ENCODE measurements at regions not wholly inside any gene's neighbourhood (a gene's known extent, or its start where the extent isn't known, plus 50 kb on each side); places are given as distances from the start of the nearest gene placed in this dataset.

DNA sequence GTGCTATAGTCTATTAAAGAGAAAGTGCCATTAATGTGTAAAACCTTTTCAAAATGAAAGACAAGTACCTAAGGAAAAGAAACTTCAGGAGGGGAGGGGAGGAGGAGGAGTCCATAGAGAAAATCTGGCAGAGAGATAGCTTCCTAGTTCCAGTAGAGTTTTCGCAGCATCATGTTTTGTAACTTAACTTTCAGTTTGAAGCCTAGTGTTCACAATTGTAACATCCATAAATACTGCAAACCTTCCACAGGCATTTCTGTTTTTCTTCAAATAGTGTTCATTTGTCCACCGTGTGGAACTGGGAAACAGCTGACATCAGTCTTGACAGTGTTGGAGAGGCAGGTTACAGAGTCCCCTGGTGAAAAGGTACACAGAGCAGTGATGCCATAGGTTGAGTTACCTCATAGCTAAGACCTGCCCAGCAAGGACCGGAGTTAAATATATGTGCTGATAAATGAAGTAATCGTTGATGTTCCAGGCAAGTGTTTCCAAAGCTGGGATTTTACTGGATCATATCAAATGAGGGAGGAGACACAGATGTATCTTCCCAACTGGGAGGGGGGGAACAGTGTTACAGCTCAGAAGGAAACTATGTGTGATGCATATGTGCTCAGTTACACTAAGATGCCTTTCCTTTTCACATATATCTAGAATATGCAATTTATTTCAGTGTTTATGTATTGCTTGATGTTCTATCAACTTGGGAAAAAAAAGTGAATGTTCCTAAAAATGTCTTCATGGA, 369.5 kb upstream of the FAM241A start:
- no peak for DNase-seq

DNA sequence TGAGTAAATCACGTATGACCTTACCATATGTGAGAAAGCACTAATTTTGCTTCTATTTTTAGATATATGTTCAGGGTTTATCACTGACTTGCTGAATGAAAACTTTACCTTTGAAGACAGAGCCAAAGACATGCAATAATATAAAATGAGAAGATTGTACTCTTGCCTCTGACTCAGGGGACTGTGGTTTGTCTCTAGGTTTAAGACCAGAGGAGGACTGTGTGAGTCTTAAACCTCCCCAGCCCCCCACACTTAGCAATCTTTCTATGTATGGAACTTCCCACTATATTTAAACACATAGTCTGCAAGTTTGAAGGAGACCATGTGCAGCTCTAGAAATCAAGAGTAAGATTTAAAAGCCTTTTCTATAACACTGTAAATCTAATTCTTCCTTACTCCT, 368.7 kb upstream of the FAM241A start:
- DNase-seq: no peak

DNA sequence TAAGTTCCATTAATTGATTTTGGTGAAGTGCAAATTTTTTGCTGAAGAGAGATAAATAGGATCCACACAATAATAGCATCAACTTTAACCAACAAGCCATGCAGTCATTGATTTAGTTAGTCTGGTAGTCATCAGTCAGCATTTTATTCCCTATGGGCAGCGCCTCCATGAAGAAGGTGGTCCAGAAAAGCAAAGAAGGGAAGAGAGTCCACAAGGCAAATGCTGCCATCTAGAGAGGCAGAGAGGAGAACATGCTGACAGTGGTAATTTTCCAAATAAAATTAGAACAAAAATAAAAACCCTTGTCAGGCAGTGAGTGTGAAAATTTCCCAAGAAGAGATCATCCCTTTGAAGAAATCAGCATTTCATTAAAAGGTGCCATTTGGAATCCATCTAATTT, 366.7 kb upstream of the FAM241A start:
- no peak for DNase-seq

DNA sequence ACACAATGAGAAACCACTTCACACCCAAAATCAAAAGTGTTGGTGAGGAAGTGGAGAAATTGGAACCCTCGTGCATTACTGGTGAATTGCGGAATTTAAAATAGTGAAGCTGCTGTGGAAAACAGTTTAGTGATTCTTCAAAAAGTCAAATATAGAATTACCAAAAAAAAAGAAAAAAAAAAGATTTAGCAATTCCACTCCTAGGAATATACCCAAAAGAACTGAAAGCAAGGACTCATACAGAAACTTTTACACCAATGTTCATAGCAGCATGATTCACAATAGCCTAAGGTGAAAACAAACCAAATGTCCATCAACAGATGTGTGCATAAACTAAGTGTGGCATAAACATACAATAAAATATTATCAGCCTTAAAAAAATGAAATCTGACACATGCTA, 364.3 kb upstream of the FAM241A start:
- no peak for DNase-seq

DNA sequence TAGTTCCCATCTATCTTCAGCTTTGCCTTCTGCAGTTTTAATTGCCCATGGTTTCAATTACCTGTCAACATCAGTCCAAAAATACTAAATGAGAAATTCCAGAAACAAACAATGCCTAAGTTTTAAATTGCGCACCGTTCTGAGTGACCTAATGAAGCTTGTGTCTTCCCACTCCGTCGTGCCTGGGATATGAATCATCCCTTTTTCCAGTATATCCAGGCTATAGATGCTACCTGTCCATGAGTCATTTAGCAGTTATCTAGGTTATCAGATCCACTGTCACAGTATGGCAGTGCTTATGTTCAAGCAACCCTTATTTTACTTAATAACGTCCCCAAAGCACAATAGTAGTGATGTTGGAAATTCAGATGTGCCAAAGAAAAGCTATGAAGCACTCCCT, 363.6 kb upstream of the FAM241A start:
- no peak for DNase-seq

DNA sequence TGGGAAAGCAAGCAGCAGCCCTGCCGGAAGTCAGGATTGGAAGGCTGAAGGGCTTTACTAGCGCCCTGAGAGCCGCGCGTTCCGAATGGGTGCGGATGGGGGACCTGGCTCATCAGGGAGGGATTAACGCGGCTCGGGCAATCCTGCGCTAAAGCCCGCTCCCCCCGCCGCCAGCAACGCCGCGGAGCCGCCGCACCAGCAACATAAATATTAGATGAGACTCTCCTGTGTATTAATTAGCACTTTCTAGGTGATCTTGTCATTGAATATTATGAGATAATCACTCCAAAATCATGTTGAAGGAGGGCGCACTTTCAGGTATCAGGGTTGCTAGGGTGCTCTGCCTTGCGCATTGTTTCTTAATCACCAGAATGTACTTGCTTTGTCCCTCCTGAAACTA, 357.2 kb upstream of the FAM241A start:
- DNase-seq: no peak

DNA sequence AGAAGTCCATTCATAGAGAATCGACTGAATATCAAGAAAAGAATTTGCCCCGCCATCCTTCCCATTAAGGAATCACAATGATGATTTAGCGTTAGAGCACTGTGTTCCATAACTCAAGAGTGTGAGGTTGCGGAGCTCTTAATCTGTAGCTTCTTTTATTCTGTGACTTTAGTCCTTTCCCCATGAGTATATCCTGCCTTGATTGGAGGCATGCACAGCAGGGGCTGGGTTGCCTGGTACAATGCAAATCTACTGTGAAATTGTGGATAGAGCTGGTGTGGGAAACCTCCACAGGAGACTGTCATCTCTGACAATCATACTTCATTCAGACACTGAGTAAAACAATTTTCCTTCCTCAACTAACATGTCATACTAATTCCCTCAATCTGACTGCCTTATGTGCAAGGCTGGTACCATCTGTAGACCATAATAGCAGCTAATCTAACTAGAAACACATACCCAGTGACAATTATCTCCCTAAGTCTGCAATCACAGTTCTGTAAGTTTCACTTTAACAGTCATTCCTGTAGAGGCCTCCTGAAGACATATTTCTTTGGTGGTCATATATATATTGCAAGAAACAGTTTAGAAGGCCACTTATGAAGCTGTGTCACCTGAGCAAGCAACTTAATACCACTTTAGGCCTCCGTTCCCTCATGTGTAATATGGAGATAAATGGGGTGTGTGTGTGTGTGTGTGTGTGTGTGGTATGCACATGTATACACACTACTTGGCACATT, 355.2 kb upstream of the FAM241A start:
- DNase-seq: no peak

DNA sequence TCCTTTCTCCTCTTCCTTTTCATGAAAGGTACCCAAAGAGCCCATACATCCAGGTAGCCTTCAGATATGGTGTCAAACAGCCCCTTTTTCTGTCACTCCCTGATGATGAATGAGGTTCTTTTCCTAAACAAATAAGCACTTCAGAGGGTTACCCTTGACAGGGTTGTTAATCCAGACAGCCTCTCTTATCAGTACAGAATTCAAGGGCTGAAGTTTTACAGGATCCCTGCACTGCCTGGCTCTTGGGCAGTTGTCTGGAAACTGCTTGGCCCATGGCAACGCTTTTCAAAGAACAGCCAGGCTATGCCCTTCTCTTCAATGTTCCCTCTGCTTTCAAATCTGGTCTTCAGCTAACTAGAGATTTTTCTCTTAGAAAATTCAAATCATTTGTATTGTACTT, 352.6 kb upstream of the FAM241A start:
- DNase-seq: no peak

DNA sequence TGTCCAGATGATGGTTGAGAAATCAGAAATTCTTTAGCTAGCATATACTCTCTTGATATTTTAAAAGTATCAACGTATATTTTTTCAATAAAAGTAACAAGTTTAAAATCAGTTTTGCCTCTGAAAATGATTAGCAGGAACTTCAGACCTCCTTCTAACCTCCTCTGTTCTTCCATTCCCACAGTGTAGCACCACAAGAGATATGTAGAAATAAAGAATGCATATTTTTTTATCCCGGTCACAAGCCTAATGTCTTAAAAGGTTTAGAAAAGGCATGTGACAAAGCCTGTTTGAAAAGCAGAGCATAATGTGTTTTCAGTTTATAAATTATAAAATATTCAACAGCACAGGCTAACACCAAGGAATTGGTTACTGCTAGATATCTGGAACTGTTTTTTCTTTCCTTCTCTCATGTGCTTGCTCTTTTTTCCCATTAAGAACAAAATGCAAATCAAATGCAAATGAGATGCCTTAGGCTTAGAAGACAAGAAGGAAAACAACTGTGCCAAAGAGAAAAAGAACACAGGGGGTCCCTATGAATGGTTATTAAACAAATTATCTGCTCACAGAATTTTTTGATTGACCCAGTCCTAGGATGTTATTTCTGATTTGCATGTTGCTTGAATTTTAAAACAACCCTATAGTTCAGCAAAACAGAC, 351.7 kb upstream of the FAM241A start:
- no peak for DNase-seq

DNA sequence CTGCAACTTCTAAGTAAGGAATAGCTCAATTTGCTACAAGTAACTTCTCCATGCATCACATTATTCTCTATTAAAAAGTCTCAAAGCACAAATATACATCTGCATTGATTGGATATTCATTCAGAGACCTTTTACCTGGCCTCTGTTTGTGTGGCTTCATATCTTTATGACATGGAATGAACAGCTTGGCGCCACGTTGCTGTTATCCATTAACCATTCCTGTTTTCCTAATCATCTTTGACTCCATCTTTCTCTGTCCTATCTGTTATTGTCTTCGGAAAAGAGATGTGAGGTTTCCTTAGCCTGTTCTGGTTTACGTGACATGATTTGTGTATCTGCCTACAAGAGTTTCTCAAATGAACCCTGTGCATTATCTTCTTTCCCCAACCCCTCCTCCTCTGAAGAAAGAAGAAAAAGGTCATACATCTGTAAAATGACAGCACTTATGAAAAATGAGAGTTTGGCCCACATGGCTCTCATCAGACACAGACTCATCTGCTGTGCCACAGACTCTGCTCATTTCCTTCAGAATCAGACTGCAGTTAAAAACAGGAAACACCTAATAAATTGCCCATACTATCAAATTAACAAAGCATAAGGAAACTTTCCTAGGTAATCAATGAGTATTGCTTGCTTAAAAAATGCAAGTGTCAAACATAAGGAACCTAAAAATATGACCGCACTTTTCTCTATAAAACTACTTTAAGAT, 347.6 kb upstream of the FAM241A start:
- no peak for DNase-seq

DNA sequence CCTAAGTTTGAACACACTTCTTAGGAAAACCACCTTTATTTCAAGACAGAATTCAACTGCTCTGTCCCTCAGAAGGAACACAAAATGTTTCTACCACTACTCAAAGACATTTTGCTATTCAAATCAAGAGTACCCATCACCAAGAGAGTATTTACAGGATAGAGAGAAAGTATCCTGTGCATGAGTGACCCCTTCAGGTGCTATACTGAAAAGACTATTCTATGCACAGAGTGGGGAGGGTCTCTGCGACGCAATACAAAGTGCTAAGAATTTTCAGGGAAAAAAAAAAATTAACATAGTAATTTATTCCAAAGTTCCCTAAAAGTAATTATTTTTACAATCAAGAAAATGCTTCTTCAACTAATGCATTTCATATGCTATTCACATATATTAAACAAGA, 346.4 kb upstream of the FAM241A start:
- no peak for DNase-seq

DNA sequence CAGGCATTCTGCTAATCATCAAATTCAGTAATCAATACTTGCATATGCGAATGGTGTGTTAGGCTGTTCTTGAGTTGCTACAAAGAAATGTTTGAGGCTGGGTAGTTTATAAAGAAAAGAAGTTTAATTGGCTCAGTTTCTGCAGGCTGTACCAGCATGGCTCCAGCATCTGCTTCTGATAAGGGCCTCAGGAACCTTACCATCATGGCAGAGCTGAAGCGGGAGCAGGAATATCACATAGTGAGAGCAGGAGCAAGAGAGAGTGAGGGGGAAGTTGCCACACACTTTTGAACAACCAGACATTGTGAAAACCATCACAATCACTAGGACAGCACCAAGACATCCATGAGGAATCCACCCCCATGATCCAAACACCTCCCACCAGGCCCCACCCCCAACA, 344.7 kb upstream of the FAM241A start:
- no peak for DNase-seq

DNA sequence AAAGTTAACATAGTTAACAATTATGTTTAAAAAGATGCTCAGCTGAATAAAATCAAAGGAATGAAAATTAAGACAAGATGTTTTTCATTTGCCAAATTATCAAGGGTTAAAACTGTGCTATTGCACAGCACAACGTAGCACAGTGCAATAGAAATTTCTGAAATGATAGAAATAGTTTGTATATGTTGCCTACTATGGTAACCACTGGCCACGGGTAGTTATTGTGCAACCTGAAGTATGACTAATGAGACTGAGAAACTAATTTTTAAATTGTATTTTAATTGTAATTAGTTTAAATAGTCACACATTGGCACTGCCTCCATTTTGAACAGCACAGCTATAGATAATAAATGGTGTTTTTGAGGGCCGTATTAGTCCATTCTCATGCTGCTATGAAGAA, 343.1 kb upstream of the FAM241A start:
- DNase-seq: no peak

DNA sequence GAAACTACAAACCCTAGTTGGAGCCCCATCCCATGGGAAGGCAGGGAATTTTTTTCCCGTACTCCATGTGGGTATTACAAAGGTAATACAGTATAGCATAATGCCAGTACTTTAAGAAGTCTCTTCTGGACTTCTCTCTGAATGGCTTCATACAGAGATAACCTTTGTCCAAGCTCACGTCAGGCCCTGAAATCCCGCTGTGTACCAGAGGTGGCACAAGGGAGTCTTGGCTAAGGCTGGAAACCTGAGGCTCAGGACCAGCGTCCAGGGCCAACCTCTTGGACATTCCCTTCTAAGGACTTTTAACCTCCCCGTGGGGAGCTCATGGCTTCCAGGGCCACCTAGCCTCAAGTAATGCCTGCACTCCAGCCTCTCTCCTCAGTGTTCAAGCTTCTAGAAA, 338.9 kb upstream of the FAM241A start:
- DNase-seq: no peak

DNA sequence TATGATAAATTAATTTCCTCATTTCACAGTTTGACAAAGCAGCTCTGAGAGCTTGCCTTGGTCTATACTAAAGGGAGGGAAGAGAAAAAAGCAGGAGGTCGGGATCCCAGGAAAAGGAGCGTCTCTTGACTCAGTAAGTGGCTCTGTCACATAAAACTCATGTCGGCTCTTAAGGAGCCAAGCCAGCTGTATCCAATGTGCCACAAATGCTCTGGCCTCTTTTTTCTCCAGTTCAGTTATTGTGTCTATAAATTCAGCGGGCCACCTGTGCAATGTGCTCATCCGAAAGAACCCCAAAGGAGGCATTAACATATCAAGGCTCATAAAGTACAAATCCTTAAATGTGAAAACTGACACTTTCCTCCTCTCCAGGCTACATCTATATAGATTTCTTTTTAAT, 337.7 kb upstream of the FAM241A start:
- DNase-seq: no peak

DNA sequence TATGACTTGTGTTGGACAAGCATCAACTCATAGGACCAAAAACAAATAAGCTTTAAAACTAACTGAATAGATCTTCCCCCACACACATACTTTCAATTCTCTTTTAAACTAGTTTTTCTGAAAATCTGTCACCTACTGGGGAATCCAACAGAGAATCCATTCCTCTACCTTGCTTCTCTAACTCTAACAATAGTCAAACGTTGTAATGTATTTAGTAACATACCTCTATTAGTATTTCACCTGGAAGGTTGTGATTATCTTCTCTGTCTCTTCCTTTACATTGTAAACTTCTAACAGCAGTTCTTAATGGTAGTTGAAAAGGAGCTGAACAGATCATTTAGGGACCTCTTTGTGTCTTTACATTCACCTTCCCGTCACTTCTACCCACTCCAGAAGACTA, 337.1 kb upstream of the FAM241A start:
- no peak for DNase-seq

DNA sequence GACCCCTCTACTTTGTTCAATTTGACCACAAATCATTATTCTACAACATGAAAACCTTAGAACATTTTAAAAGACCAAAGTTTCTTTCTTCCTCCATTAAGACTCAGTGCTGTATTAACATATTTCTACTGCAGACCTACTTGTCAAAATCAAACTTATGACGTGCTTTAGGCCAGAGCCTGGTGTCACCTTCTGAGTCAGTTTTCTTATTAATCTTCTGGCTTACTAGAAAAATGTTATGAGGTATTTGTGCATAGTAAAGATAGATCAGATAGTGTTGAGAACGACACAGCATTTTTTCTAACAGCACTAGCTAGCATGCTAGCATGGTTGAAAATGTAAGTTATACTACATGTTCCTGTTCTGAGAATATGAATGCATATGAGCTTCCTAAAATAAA, 333.6 kb upstream of the FAM241A start:
- no peak for DNase-seq

DNA sequence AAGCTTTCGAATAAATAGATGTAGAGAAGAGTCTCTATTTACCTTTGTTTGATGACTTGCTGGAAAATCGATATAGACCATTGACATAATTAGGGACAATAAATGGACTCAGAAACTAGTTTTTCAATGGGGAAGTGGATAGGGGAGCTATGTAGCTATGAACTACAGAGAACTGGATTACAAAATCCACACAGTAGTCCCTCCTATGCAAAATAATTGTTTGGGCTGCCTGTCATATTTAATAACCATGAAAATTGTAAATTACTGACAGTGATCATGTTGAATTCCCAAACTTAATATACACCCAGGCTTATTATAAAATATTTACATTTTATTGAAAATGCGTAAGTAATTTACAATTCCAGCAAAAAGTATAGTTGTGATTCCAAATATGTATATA, 333.1 kb upstream of the FAM241A start:
- no peak for DNase-seq

DNA sequence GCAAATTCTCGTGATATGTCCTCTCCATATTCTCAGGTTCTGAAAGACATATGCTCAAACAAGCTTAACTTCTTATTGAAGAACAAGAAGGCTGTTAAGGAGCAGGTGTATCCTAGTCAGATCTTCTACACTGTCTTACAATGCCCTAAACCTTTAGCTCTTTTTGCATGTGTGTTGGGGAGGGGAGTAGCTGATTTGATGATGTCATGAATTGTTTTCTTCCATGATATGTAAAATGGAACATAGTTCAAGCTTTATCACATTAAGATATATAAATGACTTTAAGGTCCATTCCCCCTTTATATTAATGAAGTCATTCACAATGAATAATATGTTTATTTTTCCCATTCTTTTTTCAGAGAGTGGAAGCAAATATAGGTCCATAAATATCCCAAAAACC, 332.5 kb upstream of the FAM241A start:
- DNase-seq: no peak

DNA sequence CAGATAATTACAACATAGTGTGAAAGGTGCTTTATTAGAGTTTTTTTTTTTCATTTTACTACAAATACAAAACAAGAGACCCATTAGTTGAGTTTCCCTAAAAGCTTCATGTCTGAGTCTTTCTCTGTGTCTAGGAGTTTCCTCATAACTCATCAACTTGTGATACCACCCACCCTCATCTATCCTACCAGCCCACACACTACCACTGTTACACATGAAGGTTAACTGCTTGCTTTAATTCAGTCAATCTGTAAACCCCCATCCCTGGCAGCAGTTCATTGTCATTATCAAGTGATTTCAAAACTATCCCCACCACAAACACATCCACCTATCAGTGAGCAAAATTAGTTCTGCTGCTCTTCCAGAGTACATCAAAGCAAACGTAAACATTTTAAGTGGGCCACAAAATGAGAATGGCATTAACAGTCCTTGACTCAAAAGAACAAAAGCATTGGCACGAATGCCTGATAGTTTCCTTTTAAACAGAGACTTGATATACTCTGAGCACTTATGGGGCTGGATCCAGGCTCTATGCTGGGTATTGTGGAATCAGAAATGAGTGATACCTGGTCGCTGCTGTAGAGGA, 331.6 kb upstream of the FAM241A start:
- no peak for DNase-seq

DNA sequence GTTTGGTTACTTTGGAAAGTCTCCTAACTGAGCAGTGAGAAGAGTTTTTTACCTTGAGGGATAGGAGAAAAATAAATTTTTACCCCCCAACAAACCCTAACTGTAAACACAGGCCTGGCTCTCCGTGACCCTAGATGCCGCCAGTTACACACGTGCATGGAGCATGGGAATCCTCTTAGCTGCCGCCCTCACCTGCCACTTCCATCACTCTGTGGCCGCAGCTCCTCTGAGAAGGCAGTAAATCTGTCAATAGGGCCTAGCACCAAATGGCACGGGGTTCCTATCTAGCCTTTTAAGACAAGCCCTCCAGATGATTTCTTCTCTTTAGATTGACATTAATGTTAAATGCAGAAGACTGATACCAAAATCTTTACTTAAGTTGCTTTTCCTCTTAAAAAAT, 330.3 kb upstream of the FAM241A start:
- no peak for DNase-seq

DNA sequence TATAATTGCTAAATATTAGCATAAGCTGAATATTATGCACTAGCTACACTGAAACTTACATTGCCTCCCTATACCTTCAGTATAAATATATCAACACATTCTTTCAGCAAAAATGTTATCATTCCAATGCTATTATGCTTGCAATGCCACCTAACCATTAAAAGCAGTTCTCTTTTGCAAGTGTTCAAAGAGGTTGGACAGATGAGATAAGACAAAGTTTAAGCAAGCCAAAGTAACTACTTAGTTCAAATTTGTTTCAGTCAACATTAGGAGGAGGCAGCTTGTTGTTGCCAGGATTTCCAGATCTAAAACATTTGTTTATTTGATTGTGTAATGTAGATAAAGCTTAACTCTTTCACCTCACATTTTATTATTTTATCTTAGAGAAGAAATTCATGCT, 323.9 kb upstream of the FAM241A start:
- DNase-seq: no peak

DNA sequence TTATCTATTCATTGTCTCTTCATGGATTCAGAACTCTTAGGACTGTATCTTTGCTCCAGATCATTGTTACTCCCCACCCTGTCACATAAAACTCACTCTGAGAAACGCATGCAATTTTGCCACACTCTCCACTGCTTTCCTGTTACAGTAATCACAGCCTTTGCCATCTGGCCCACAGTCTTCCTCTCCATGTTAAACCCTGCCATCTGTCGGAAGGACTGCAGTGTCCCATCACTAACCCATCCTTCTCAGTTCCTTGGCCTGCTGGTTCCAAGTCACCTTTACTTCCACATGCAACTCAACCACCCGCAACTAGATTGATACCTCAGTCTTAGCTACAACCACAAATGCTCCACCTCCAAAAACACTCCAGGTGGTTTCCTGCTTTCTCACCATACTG, 308.7 kb upstream of the FAM241A start:
- DNase-seq: no peak
